Activated naive CD4-positive, alpha-beta T cell treated with anti-CD3 and anti-CD28 coated beads, Interleukin-2, amount 10 ng/mL, durations not matched to agents 7 days and 5 days (primary cell): ENCODE measurements at regions not wholly inside any gene's neighbourhood (a gene's known extent, or its start where the extent isn't known, plus 50 kb on each side); places are given as distances from the start of the nearest gene placed in this dataset.

Source experiments
- CTCF ChIA-PET: fragments of 350-600 bp; sonication (Branson Sonifier 250); formaldehyde crosslinking; loops from one replicate; lab custom pipeline; 2021; ENCODE audit warnings: antibody characterized with exemption; lab: Charles Lee
- DNase-seq: peaks from one replicate; pipeline ENCODE4 v3.0.0-alpha.2; 2020
- H3K27ac Mint-ChIP-seq: one replicate; pipeline ENCODE4 v1.8.0; 2021; ENCODE audit warnings: mild to moderate bottlenecking, moderate library complexity, mixed read lengths
- H3K27me3 Mint-ChIP-seq: one replicate; pipeline ENCODE4 v1.8.0; 2021; ENCODE audit warnings: mild to moderate bottlenecking, mixed read lengths
- H3K36me3 Mint-ChIP-seq: one replicate; pipeline ENCODE4 v1.8.0; 2021; ENCODE audit warnings: mixed read lengths
- H3K4me1 Mint-ChIP-seq: one replicate; pipeline ENCODE4 v1.8.0; 2021; ENCODE audit warnings: mixed read lengths
- H3K4me3 Mint-ChIP-seq: one replicate; pipeline ENCODE4 v1.8.0; 2021; ENCODE audit warnings: mild to moderate bottlenecking, moderate library complexity, mixed read lengths
- H3K9me3 Mint-ChIP-seq: one replicate; pipeline ENCODE4 v1.8.0; 2021; ENCODE audit warnings: mixed read lengths

DNA sequence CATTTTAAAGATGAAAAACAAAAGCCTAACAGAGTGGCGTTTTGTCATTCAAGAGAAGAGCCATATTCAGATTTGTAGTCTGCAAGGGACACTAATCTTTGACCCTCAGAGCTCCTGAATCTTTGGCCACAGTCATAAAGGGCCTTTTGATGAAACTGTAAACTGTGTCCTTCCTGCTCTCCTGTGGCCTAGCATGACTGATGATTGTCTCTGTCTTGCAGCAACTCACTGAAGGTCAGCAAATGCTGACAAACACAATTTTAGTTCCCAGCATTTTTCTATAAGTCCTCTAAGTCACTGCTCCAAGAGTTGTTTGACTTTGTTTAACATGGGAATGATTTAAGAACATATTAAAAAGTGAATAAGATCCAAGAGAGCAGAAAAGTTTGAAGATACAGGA is 55.3 kb upstream of the PRELP start:
- no peak for DNase-seq
- Mint-ChIP-seq H3K4me3 (no peak overlapping the region), H3K27ac (no peak overlapping the region), H3K9me3 (no peaks in the 10 kb centered on the region), H3K27me3 (peaks cover 28% of the 10 kb centered on the region), H3K36me3 (no peaks in the 10 kb centered on the region), H3K4me1 (no peaks in the 10 kb centered on the region)
- CTCF ChIA-PET: interaction anchor here (1.2 kb wide), 1 partner anchor 153 kb away, joined by 3 read pairs; no protein-coding TSS in a partner anchor

DNA sequence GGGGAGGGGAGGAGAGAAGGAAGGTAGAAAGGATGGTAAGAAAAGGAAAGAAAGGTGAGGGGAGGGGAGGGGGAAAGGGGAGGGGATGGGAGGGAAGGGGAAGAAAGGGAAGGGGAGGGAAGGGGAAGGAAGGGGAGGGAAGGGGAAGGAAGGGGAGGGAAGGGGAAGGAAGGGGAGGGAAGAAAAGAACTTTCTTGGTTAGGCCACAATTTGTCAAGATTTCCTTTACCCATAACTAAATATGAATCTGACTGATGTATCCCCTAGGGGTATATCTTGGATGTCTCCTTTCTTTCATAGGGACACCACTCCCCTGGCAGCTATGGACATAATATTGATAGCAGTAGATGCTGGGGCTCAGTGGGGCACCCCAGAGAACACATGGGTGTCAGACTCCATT is 54.4 kb upstream of the PRELP start:
- H3K9me3 Mint-ChIP-seq: no peaks in the 10 kb centered on the region
- H3K27ac Mint-ChIP-seq: no peak overlapping the region
- CTCF ChIA-PET: no interaction called here
- H3K36me3 Mint-ChIP-seq: no peaks in the 10 kb centered on the region
- no peak overlapping the region for H3K4me3 Mint-ChIP-seq
- peaks cover 34% of the 10 kb centered on the region for H3K27me3 Mint-ChIP-seq
- no peaks in the 10 kb centered on the region for H3K4me1 Mint-ChIP-seq
- DNase-seq: no peak

DNA sequence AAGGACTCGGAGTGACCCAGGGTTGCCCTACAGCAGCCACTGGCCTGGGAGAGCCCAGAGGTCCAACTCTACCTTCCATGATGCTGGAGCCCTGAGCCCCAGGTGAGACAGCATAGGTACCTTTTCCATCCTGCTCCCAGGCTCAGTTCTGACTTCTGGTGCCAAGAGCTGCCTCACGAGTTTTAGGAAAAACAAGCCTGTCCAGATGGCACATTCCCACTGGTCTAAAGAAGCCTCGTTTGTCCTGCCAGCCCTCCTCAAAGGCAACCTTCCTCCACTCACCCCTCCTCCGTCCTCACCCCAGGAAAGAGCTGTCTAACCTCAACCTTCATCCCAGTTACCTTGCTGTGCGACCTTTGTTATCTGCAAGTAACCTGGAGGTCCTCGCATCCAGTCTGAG is 53.5 kb upstream of the PRELP start:
- CTCF ChIA-PET: no interaction called here
- DNase-seq: no peak
- H3K27ac Mint-ChIP-seq: no peak overlapping the region
- H3K36me3 Mint-ChIP-seq: no peaks in the 10 kb centered on the region
- H3K9me3 Mint-ChIP-seq: no peaks in the 10 kb centered on the region
- no peak overlapping the region for H3K4me3 Mint-ChIP-seq
- peaks cover 43% of the 10 kb centered on the region for H3K27me3 Mint-ChIP-seq
- no peaks in the 10 kb centered on the region for H3K4me1 Mint-ChIP-seq

DNA sequence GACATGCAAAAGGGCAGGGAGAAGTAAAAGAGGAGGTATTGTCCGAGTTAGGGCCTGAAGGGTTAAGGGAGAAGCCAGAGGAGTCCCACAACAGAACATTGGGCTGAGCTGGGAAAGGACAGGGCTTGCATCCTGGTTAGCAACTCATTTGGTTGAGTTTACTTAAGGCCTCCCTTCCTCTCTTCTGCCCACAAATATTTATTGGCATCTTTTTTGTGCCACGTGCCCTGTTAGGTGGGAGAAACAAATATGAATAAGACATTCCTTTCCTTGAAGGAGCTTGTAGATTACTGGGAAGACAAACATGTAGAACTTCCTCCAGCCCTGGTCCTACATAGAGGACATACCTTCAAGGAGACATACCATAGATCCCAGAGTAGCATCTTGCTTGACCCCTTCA is 53.0 kb upstream of the PRELP start:
- Mint-ChIP-seq H3K27me3 (peaks cover 48% of the 10 kb centered on the region), H3K36me3 (no peaks in the 10 kb centered on the region), H3K27ac (no peak overlapping the region), H3K4me3 (no peak overlapping the region), H3K9me3 (no peaks in the 10 kb centered on the region), H3K4me1 (no peaks in the 10 kb centered on the region)
- CTCF ChIA-PET: no interaction called here
- no peak for DNase-seq

DNA sequence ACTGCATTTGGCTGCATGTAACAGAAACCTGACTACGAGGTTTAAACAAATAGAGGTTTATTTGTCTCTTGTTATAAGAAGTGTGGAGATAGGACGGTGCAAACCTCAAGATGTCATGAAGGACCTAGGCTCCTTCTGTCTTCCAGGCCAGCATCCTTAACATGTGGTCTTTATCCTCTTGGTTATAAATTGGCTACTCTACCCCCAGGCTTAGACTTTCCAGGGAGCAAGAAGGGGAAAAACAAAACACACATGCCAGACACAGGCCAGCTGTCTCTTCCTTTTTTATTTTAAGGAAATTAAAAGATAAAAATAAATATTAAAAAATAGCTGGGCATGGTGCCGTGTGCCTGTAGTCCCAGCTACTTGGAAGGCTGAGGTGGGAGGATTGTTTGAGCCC is 51.3 kb upstream of the PRELP start:
- peaks cover 49% of the 10 kb centered on the region for H3K27me3 Mint-ChIP-seq
- no peaks in the 10 kb centered on the region for H3K9me3 Mint-ChIP-seq
- no peaks in the 10 kb centered on the region for H3K4me1 Mint-ChIP-seq
- H3K36me3 Mint-ChIP-seq: no peaks in the 10 kb centered on the region
- DNase-seq: no peak
- CTCF ChIA-PET: interaction anchor here (1.1 kb wide), 1 partner anchor 157 kb away, joined by 3 read pairs; no protein-coding TSS in a partner anchor
- H3K4me3 Mint-ChIP-seq: no peak overlapping the region
- no peak overlapping the region for H3K27ac Mint-ChIP-seq

DNA sequence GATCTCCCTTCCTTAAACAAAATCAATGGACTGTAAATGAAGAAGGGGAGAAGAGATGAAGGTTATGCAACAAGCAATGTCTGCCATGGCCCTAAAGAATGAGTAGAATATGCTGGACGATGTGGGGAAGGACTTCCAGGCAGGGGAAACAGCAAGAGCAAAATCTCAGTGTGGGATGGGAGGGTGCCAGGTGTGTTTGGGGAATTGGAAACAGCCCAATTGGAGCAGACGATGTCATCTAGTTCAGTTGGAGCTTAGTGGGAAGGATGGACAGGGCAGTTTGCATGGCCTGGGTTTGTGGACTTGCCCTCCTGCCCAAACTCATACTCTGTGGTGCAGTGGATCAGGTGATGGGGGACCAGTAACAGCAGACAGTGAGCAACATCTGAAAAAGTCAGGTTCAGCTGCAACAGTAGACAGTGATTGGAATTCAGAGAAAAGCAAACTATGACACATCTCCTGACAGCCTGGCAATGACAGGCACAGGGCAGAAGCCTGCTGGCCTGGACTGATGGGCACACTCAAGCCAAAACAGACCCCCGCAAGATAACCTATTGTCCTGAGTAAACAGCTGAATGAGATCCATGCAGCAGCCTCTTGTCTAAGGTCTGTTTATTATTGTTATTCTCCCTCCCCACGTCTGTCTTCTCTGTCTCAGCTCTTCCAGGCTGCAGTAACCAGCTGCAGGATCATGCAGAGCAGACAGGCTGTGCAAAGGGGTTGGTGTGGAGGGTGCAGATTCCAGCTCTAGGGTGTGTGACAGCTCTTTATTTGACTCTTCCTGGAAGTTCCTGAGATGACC is 50.5 kb upstream of the PRELP start:
- Mint-ChIP-seq H3K4me3 (no peak overlapping the region), H3K4me1 (no peaks in the 10 kb centered on the region), H3K27me3 (peaks cover 53% of the 10 kb centered on the region), H3K27ac (no peak overlapping the region), H3K36me3 (no peaks in the 10 kb centered on the region), H3K9me3 (no peaks in the 10 kb centered on the region)
- DNase-seq: no peak
- CTCF ChIA-PET: interaction anchor here (0.8 to 1.1 kb wide), 2 partner anchors 154 to 158 kb away, joined by 3 read pairs; no protein-coding TSS in a partner anchor

DNA sequence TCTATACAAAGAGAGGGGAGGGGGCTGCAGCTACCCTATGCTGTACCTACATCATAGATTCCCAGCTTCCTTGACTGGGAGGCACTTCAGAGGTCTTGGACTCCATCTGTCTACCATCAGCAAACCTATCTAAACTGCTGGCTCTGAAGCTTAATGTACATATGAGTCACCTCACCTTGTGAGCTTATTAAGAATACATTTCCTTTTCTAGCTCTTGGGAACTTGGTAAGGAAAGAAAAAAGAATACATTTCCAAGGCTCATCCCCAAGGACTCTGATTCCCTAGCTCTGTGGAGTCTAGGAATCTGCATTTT is 50.0 kb upstream of the PRELP start:
- Mint-ChIP-seq H3K9me3 (no peaks in the 10 kb centered on the region), H3K36me3 (no peaks in the 10 kb centered on the region), H3K4me3 (no peak overlapping the region), H3K4me1 (no peaks in the 10 kb centered on the region), H3K27ac (no peak overlapping the region), H3K27me3 (peaks cover 58% of the 10 kb centered on the region)
- DNase-seq: no peak
- CTCF ChIA-PET: interaction anchor here (0.8 kb wide), 1 partner anchor 154 kb away, joined by 3 read pairs; no protein-coding TSS in a partner anchor
